Heart left ventricle (tissue), 16 donors: ENCODE measurements at regions not wholly inside any gene's neighbourhood (a gene's known extent, or its start where the extent isn't known, plus 50 kb on each side); places are given as distances from the start of the nearest gene placed in this dataset.

Experiments
- ATAC-seq, 4 donors: fragments of 200-7000 bp; cut with Tn5 transposase; one replicate each; pipeline ENCODE4 v1.9.1; 2020 to 2022; ENCODE audit warnings: moderate library complexity in 4 of 4, mild to moderate bottlenecking in 3 of 4, moderate number of reproducible peaks in 1 of 4
- DNase-seq, 5 donors: peaks; one replicate each; pipeline ENCODE4 v3.0.0-alpha.2; 2020
- H3K27ac ChIP-seq, 12 donors: fragments of 200-600 bp; sonication (generic) in 4 of 12; one replicate each; pipeline versions ENCODE4 v1.5.0 to v1.8.0; 2016 to 2022; ENCODE audit warnings: mild to moderate bottlenecking in 2 of 12
- H3K27me3 ChIP-seq, 9 donors: fragments of 200-600 bp; sonication (generic) in 2 of 9; one replicate each; pipeline versions ENCODE4 v1.5.1 to v1.8.0; 2016 to 2022; ENCODE audit warnings: mild to moderate bottlenecking in 3 of 9
- H3K36me3 ChIP-seq, 9 donors: fragments of 200-600 bp; sonication (generic) in 2 of 9; one replicate each; pipeline versions ENCODE4 v1.5.0 to v1.8.0; 2018 to 2022; ENCODE audit warnings: mild to moderate bottlenecking in 2 of 9
- H3K4me1 ChIP-seq, 12 donors: fragments of 200-600 bp; sonication (generic) in 4 of 12; one replicate each; pipeline versions ENCODE4 v1.5.0 to v1.8.0; 2016 to 2022; ENCODE audit warnings: mild to moderate bottlenecking in 3 of 12
- H3K4me3 ChIP-seq, 12 donors: fragments of 200-600 bp; sonication (generic) in 4 of 12; one replicate each; pipeline versions ENCODE4 v1.5.0 to v1.8.0; 2017 to 2022; ENCODE audit warnings: mild to moderate bottlenecking in 9 of 12, moderate library complexity in 4 of 12
- H3K9me3 ChIP-seq, 12 donors: fragments of 200-600 bp; sonication (generic) in 4 of 12; one replicate each; pipeline versions ENCODE4 v1.5.0 to v1.8.0; 2016 to 2022; ENCODE audit warnings: mild to moderate bottlenecking in 1 of 12
- CTCF ChIP-seq, 12 donors: fragments of 200-600 bp; sonication (generic) in 4 of 12; IDR thresholded peaks; one replicate each; pipeline versions ENCODE4 v1.5.0 to v1.8.0; 2018 to 2022; ENCODE audit warnings: antibody characterized with exemption in 12 of 12, mild to moderate bottlenecking in 5 of 12
- POLR2A ChIP-seq, 2 donors: fragments of 450-650 bp; IDR thresholded peaks; one replicate each; pipeline ENCODE4 v1.6.1; 2017; ENCODE audit warnings: antibody characterized with exemption in 2 of 2, mild to moderate bottlenecking in 2 of 2, moderate library complexity in 2 of 2
- WGBS, 4 donors: extraction: QIAGEN DNeasy Blood & Tissue Kit in 2 of 4; methylation state at CpG; one replicate each; pipeline versions ENCODE4 v1.1.5 to v1.1.7; 2013 to 2018; 5-methylcytosine and 5-hydroxymethylcytosine counted together
- intact Hi-C, 10 donors: fragments of 100-400 bp; cut with DNase I; formaldehyde crosslinking; loops; one replicate each; pipeline versions ENCODE4 v1.11.1 to v1.14.2; 2022
- donor health status: ischemic (EF 13 %, LVEDD 7.1; RV severe dilation, severe dysfunction).
- donor health status: healthy with polysubstance abuse.
- donor health status: DM: no; HTN: yes; CAD: no.
- donor health status: DM: no; HTN: no; CAD: no.
- donor health status: ischemic (EF 25% LVEDD 6.9; RV normal size, moderate dysfunction).
- donor health status: ischemic (EF 25% LVEDD 5.7; RV mildly dilated, moderate dysfunction).
- donor health status: healthy.
- donor health status: DM: yes; HTN: yes; CAD: no.
- donor health status: ischemic (EF 35%, LVEDD 5.7; RV mildly dilated, moderate dysfunction).
- donor health status: nonischemic (EF 11% LVEDD 7.7; RV severe dilation, severe dysfunction).
- donor health status: DM: yes; HTN: yes; CAD: no.
- donor health status: PGD.
- donor health status: ischemic (EF 29% LVEDD 5.4; RV normal size, mild dysfunction).
- donor health status: nonischemic (EF 23%, LVEDD 6.1; RV moderate dilation, normal function).

GRCh38 chr2:183375821-183376220 is 251.6 kb downstream of the NUP35 start:
- H3K27ac ChIP-seq, result no peak overlapping the region
- H3K36me3 ChIP-seq, result no peaks in the 10 kb centered on the region
- H3K4me3 ChIP-seq, result no peak overlapping the region
- intact Hi-C loops, result no loop called here
- ATAC-seq (no peak), DNase-seq (no peak)
- no peak for TF ChIP-seq POLR2A (IDR thresholded peaks at IDR 0.05)
- TF ChIP-seq CTCF (IDR thresholded peaks at IDR 0.05), result no peak
- whole genome bisulfite sequencing, 4 donors, result 75 to 85% (median 83%) methylated on average over 3 of the region's 3 CpGs
- no peaks in the 10 kb centered on the region for H3K27me3 ChIP-seq
- no peaks in the 10 kb centered on the region for H3K4me1 ChIP-seq
- H3K9me3 ChIP-seq, result no peaks in the 10 kb centered on the region

- Histone ChIP-seq H3K4me3 (no peak overlapping the region), H3K4me1 (no peaks in the 10 kb centered on the region), H3K27ac (no peak overlapping the region), H3K36me3 (no peaks in the 10 kb centered on the region), H3K9me3 (peaks cover 0 to 23% (median 9%) of the 10 kb centered on the region in 12 donors), H3K27me3 (no peaks in the 10 kb centered on the region)
- TF ChIP-seq CTCF (IDR thresholded peaks at IDR 0.05), result no peak
- no peak for TF ChIP-seq POLR2A (IDR thresholded peaks at IDR 0.05)
- intact Hi-C loops, result no loop called here
- DNase-seq (no peak), ATAC-seq (no peak)
- 92 to 96% (median 94%) methylated on average over 1 of the region's 1 CpG for WGBS, 4 donors
Observed at GRCh38 chr2:183383854-183384253, 259.6 kb downstream of the NUP35 start.

GRCh38 chr2:183389546-183390080 is 265.4 kb downstream of the NUP35 start:
- H3K27ac ChIP-seq, result no peak overlapping the region
- 60 to 90% (median 83%) methylated on average over 1 to 2 of the region's 2 CpGs for WGBS, 4 donors
- DNase-seq, result peak in 1 of 5 donors; percentile 5
- H3K4me1 ChIP-seq, result no peaks in the 10 kb centered on the region
- H3K27me3 ChIP-seq, result no peaks in the 10 kb centered on the region
- no peak overlapping the region for H3K4me3 ChIP-seq
- no peaks in the 10 kb centered on the region for H3K36me3 ChIP-seq
- TF ChIP-seq POLR2A (IDR thresholded peaks at IDR 0.05) (no peak), CTCF (IDR thresholded peaks at IDR 0.05) (no peak)
- peaks cover 0 to 32% (median 9%) of the 10 kb centered on the region in 12 donors for H3K9me3 ChIP-seq
- intact Hi-C loops, result no loop called here
- ATAC-seq, result no peak

- Histone ChIP-seq H3K4me3 (no peak overlapping the region), H3K27ac (no peak overlapping the region), H3K4me1 (no peaks in the 10 kb centered on the region), H3K36me3 (no peaks in the 10 kb centered on the region), H3K9me3 (peaks cover 0 to 32% (median 9%) of the 10 kb centered on the region in 12 donors), H3K27me3 (no peaks in the 10 kb centered on the region)
- intact Hi-C loops, result no loop called here
- DNase-seq (no peak), ATAC-seq (peak in 1 of 4 donors; percentile 15)
- TF ChIP-seq POLR2A (IDR thresholded peaks at IDR 0.05) (no peak), CTCF (IDR thresholded peaks at IDR 0.05) (no peak)
- 73 to 84% (median 82%) methylated on average over 2 to 4 of the region's 4 CpGs for WGBS, 4 donors
Observed at GRCh38 chr2:183390109-183390508, 265.9 kb downstream of the NUP35 start.
